ENCODE measurements at regions not wholly inside any gene's neighbourhood (a gene's known extent, or its start where the extent isn't known, plus 50 kb on each side); places are given as distances from the start of the nearest gene placed in this dataset.

- H3K4me3 ChIP-seq, result no peak overlapping the region
- 0 out of 2 replicates have a peak, but pooled peaks cover 2% of the 10 kb centered on the region for H3K9me3 ChIP-seq
- peak; percentile 33 for DNase-seq
- no peaks in the 10 kb centered on the region for H3K27me3 ChIP-seq
- no peaks in the 10 kb centered on the region for H3K36me3 ChIP-seq
Observed at GRCh38 chr4:177051473-177052060, 258.1 kb upstream of the NEIL3 start.

DNA sequence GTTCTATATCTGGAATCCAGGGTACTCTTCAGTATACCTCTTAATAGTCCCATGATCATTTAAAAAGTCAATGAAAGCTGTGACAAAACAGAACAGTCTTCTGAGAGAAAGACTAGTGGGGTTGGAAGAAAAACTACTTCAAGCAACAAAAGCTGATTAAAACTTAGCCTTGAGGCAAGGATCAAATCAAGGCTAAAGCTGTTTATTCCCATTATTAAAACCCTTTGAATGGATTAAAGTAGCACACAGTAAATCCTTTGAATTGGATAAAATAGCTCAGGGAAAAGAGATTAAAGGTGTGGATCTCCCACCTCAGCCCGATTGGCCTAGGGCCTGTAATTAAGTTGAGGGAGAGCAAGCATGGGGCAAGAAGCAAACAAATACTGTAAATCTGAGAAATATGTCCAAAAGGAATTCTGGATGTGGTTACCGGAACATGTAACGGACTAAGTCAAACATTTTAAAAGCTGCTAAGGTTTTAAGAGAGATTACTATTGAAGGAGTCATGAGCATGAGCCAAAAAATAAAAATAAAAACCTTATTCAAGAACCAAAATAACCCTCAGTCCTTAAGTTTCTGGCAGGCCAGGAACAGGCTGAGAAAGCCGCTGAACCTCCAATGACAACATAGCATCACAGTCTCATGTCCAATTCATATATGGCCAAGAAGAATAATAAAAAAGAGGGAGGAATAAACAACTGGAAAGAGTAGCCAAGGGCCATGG, 257.3 kb upstream of the NEIL3 start:
- Histone ChIP-seq H3K9me3 (peaks cover 4% of the 10 kb centered on the region; the same call in 1 of the 2 replicates), H3K4me3 (no peak overlapping the region), H3K27me3 (no peaks in the 10 kb centered on the region), H3K36me3 (no peaks in the 10 kb centered on the region)
- no peak for DNase-seq

DNA sequence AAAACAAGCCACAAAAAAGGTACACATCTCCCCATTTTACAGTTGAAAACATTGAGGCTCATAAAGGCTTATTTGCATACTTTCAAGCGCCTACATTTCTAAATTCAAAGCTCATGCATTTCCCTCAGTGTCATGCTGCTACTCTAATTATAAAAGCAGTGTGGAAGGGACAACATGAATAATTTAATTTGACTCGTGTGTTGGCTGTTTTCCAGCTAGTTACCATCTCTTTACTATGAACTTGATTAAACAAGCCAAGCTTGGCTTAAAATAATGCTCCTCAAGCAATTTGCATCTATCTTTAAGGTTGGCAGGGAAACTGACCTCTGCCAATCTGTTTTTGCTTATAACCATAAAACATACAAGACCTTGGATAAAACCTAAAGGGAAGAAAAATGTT, 252.5 kb upstream of the NEIL3 start:
- Histone ChIP-seq H3K27me3 (no peaks in the 10 kb centered on the region), H3K36me3 (no peaks in the 10 kb centered on the region)
- no peak for DNase-seq

DNA sequence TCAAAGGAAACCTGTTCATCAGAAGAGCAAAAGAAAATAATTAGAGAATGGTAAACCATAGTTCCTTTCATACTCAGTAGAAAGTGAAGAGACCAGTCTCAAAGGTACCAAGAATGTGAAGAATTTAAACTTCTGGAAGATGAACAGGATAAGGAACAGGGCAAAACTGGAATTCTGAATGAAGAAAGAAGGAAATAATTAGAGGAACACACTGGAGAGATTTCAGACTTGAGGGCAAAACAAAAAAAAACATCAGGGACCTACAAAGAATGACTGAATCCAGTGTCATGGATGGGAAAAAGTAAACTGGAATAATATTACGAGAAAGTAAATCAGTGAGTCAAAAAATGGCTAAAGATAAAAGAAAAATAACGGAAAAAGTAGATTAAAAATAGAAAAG, 245.6 kb upstream of the NEIL3 start:
- DNase-seq, result no peak
- H3K27me3 ChIP-seq, result no peaks in the 10 kb centered on the region
- H3K36me3 ChIP-seq, result no peaks in the 10 kb centered on the region
- no peak overlapping the region for H3K4me3 ChIP-seq
- no peaks in the 10 kb centered on the region for H3K9me3 ChIP-seq

More for the DNA sequence above, 252.5 kb upstream of the NEIL3 start:
- peaks cover 9% of the 10 kb centered on the region; the same call in 1 of the 2 replicates for H3K9me3 ChIP-seq
- no peak overlapping the region for H3K4me3 ChIP-seq

DNA sequence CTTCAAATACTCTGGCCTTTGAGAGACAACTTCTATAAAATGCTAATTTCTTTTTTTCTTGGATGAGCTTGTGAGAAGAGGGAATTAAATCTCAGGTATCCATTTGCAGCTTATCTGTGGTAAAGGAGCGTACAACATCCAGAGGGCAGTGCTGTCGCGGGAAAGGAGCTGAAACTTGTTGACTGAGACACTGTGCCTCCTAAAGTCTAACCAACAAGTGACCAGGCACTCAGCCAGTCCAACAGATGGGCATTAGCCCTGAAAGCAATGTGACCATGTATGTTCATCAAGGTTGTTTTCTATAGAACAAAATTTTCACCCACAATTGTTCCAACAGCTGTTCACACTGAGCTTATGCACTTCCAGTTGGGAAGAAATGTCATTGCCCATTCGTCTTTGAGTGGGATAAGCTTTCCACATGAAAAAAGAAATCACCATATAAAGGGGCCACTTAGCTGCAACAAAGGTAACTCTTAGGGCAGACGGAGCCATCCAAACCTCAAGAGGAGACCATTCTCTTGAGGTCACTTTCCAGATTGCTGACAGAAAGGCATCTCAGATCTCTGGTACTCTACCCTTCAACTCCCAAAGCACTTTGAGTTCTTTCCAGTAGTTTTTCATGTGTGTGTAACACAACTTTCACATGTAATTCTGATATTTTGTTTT, 244.8 kb upstream of the NEIL3 start:
- no peaks in the 10 kb centered on the region for H3K36me3 ChIP-seq
- no peaks in the 10 kb centered on the region for H3K9me3 ChIP-seq
- DNase-seq, result no peak
- H3K27me3 ChIP-seq, result no peaks in the 10 kb centered on the region
- H3K4me3 ChIP-seq, result no peak overlapping the region

DNA sequence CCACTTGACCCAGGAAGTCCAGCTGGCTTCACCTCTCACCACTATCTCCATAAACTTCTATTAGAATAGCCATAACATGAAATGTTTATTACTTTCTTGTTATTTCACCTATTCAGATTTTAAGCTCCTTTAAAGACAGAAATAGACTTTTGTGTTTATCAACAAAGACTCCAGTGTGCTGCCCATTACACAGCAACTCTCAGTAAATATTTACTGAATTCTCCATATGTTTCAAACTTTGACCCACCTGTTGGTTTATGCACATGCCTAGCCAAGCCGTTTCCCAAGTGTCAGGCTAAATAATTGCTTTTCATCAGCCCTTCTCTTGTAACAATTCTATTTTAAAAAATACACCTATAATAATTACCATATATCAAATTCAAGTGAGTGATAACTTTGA, 242.9 kb upstream of the NEIL3 start:
- H3K27me3 ChIP-seq, result no peaks in the 10 kb centered on the region
- no peaks in the 10 kb centered on the region for H3K36me3 ChIP-seq
- no peaks in the 10 kb centered on the region for H3K9me3 ChIP-seq
- no peak overlapping the region for H3K4me3 ChIP-seq
- DNase-seq, result no peak

DNA sequence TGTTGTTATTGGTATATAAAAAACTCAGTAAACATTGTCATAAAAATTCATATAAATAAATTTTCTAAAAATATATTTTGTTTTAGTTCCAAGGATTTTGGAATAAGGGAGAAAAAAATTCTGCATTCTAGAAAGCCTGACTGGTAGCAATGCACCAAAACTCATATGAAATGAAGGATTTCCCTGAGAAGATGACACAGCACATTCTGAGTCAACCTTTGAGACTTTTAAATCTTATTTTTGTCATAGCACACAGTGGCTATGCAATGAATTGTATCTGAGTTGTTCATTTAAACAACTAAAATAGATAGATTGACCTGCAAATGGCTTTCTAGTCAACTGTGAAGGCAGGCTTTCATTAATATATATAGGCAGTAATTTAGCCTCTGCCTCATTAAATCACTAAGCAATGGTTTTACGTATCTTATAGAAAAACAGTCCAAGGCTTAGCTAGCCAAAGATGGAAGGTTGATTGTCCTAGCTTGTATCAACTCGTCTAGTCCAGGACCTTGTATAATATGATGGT, 239.1 kb upstream of the NEIL3 start:
- H3K27me3 ChIP-seq, result no peaks in the 10 kb centered on the region
- DNase-seq, result no peak

GRCh38 chr4:177077095-177077971, 232.3 kb upstream of the NEIL3 start:
- no peak overlapping the region for H3K4me3 ChIP-seq
- H3K36me3 ChIP-seq, result no peaks in the 10 kb centered on the region
- DNase-seq, result no peak
- H3K9me3 ChIP-seq, result no peaks in the 10 kb centered on the region
- H3K27me3 ChIP-seq, result no peaks in the 10 kb centered on the region

More for the DNA sequence above, 239.1 kb upstream of the NEIL3 start:
- no peak overlapping the region for H3K4me3 ChIP-seq
- H3K9me3 ChIP-seq, result no peaks in the 10 kb centered on the region
- no peaks in the 10 kb centered on the region for H3K36me3 ChIP-seq

GRCh38 chr4:177079327-177079726, 230.3 kb upstream of the NEIL3 start:
- Histone ChIP-seq H3K36me3 (no peaks in the 10 kb centered on the region), H3K27me3 (no peaks in the 10 kb centered on the region), H3K9me3 (no peaks in the 10 kb centered on the region), H3K4me3 (no peak overlapping the region)
- peak; percentile 67 for DNase-seq

GRCh38 chr4:177080388-177080787, 229.3 kb upstream of the NEIL3 start:
- no peaks in the 10 kb centered on the region for H3K27me3 ChIP-seq
- no peaks in the 10 kb centered on the region for H3K36me3 ChIP-seq
- no peak overlapping the region for H3K4me3 ChIP-seq
- DNase-seq, result no peak
- peaks cover 4% of the 10 kb centered on the region; the same call in 1 of the 2 replicates for H3K9me3 ChIP-seq

- Histone ChIP-seq H3K9me3 (peaks cover 4% of the 10 kb centered on the region; the same call in 1 of the 2 replicates), H3K36me3 (no peaks in the 10 kb centered on the region), H3K4me3 (no peak overlapping the region), H3K27me3 (no peaks in the 10 kb centered on the region)
- DNase-seq, result no peak
Observed at GRCh38 chr4:177087060-177087459, 222.6 kb upstream of the NEIL3 start.

GRCh38 chr4:177087499-177087898, 222.2 kb upstream of the NEIL3 start:
- H3K27me3 ChIP-seq, result no peaks in the 10 kb centered on the region
- no peak overlapping the region for H3K4me3 ChIP-seq
- H3K36me3 ChIP-seq, result no peaks in the 10 kb centered on the region
- H3K9me3 ChIP-seq, result peaks cover 4% of the 10 kb centered on the region; the same call in 1 of the 2 replicates
- DNase-seq, result no peak

GRCh38 chr4:177091515-177091914, 218.2 kb upstream of the NEIL3 start:
- Histone ChIP-seq H3K9me3 (no peaks in the 10 kb centered on the region), H3K4me3 (no peak overlapping the region), H3K36me3 (no peaks in the 10 kb centered on the region)

GRCh38 chr4:177092807-177093206, 216.9 kb upstream of the NEIL3 start:
- H3K4me3 ChIP-seq, result no peak overlapping the region
- no peaks in the 10 kb centered on the region for H3K27me3 ChIP-seq
- no peaks in the 10 kb centered on the region for H3K9me3 ChIP-seq
- DNase-seq, result no peak
- H3K36me3 ChIP-seq, result no peaks in the 10 kb centered on the region

More at GRCh38 chr4:177091515-177091914, 218.2 kb upstream of the NEIL3 start:
- no peak for DNase-seq
- no peaks in the 10 kb centered on the region for H3K27me3 ChIP-seq

GRCh38 chr4:177093964-177094363, 215.7 kb upstream of the NEIL3 start:
- H3K9me3 ChIP-seq, result no peaks in the 10 kb centered on the region
- H3K4me3 ChIP-seq, result no peak overlapping the region
- DNase-seq, result no peak
- H3K36me3 ChIP-seq, result no peaks in the 10 kb centered on the region
- H3K27me3 ChIP-seq, result no peaks in the 10 kb centered on the region

- H3K36me3 ChIP-seq, result no peaks in the 10 kb centered on the region
- no peak for DNase-seq
- H3K4me3 ChIP-seq, result no peak overlapping the region
- no peaks in the 10 kb centered on the region for H3K27me3 ChIP-seq
- no peaks in the 10 kb centered on the region for H3K9me3 ChIP-seq
Observed at GRCh38 chr4:177097291-177097690, 212.4 kb upstream of the NEIL3 start.

Measured in MG63 (cell line).